Stimulated activated naive B cell treated with anti-CD40 and anti-IgM and Interleukin-4, amounts not matched to agents 10 μg/mL and 1 μg/mL and 100 μg/mL, for 72 hours (primary cell): ENCODE measurements at regions not wholly inside any gene's neighbourhood (a gene's known extent, or its start where the extent isn't known, plus 50 kb on each side); places are given as distances from the start of the nearest gene placed in this dataset.
"Not testable (repeated sequence)": the region's sequence is repeated elsewhere in the genome, so short reads cannot be mapped to it uniquely, and the experiment has no call there.

Experiments
- ATAC-seq, 2 donors: fragments of 150-1000 bp; cut with Tn5 transposase; replicated peaks; 2 replicates each; pipeline ENCODE4 v1.10.0; 2021; ENCODE audit warnings: moderate library complexity in 1 of 2
- DNase-seq: peaks from one replicate; pipeline ENCODE4 v3.0.0; 2021
- H3K27ac Mint-ChIP-seq: one replicate; pipeline ENCODE4 v1.8.0; 2022; ENCODE audit warnings: mild to moderate bottlenecking, mixed read lengths
- H3K27me3 Mint-ChIP-seq, 2 donors: one replicate each; pipeline ENCODE4 v1.8.0; 2022; ENCODE audit warnings: mixed read lengths in 2 of 2
- H3K36me3 Mint-ChIP-seq, 2 donors: one replicate each; pipeline ENCODE4 v1.8.0; 2022; ENCODE audit warnings: mixed read lengths in 2 of 2, mild to moderate bottlenecking in 1 of 2
- H3K4me1 Mint-ChIP-seq, 2 donors: one replicate each; pipeline ENCODE4 v1.8.0; 2022; ENCODE audit warnings: mixed read lengths in 2 of 2, mild to moderate bottlenecking in 1 of 2
- H3K4me3 Mint-ChIP-seq, 2 donors: one replicate each; pipeline ENCODE4 v1.8.0; 2022; ENCODE audit warnings: mild to moderate bottlenecking in 2 of 2, mixed read lengths in 2 of 2, moderate library complexity in 1 of 2
- H3K9me3 Mint-ChIP-seq, 2 donors: one replicate each; pipeline ENCODE4 v1.8.0; 2022; ENCODE audit warnings: mixed read lengths in 2 of 2, mild to moderate bottlenecking in 1 of 2

- H3K36me3 Mint-ChIP-seq = no peaks in the 10 kb centered on the region
- H3K27me3 Mint-ChIP-seq = no peaks in the 10 kb centered on the region
- H3K27ac Mint-ChIP-seq = no peak overlapping the region
- H3K4me1 Mint-ChIP-seq = no peaks in the 10 kb centered on the region
- no peak overlapping the region for H3K4me3 Mint-ChIP-seq
- ATAC-seq (no peak), DNase-seq (no peak)
- H3K9me3 Mint-ChIP-seq = peaks cover 0 to 4% of the 10 kb centered on the region in 2 donors
These were observed 457.3 kb upstream of the ISX start for GRCh38 chr22:34608540-34609115.

- Mint-ChIP-seq H3K27ac (no peak overlapping the region), H3K27me3 (peaks cover 0 to 2% of the 10 kb centered on the region in 2 donors), H3K36me3 (no peaks in the 10 kb centered on the region), H3K4me1 (no peaks in the 10 kb centered on the region), H3K9me3 (peaks cover 0 to 4% of the 10 kb centered on the region in 2 donors), H3K4me3 (no peak overlapping the region)
- ATAC-seq = no peak
- no peak for DNase-seq
These were observed 456.3 kb upstream of the ISX start for GRCh38 chr22:34609646-34610045.

- no peak for ATAC-seq
- no peaks in the 10 kb centered on the region for H3K27me3 Mint-ChIP-seq
- DNase-seq = no peak
- H3K36me3 Mint-ChIP-seq = no peaks in the 10 kb centered on the region
- no peaks in the 10 kb centered on the region for H3K4me1 Mint-ChIP-seq
- no peaks in the 10 kb centered on the region for H3K9me3 Mint-ChIP-seq
- H3K4me3 Mint-ChIP-seq = no peak overlapping the region
- H3K27ac Mint-ChIP-seq = no peak overlapping the region
These were observed 445.8 kb upstream of the ISX start for GRCh38 chr22:34620161-34620560.

- H3K4me1 Mint-ChIP-seq = no peaks in the 10 kb centered on the region
- H3K36me3 Mint-ChIP-seq = no peaks in the 10 kb centered on the region
- no peak for DNase-seq
- H3K27ac Mint-ChIP-seq = no peak overlapping the region
- no peak for ATAC-seq
- no peaks in the 10 kb centered on the region for H3K27me3 Mint-ChIP-seq
- no peaks in the 10 kb centered on the region for H3K9me3 Mint-ChIP-seq
- no peak overlapping the region for H3K4me3 Mint-ChIP-seq
These were observed 445.1 kb upstream of the ISX start for GRCh38 chr22:34620832-34621231.

- H3K27ac Mint-ChIP-seq = no peak overlapping the region
- H3K9me3 Mint-ChIP-seq = peaks cover 0 to 2% of the 10 kb centered on the region in 2 donors
- DNase-seq (no peak), ATAC-seq (no peak)
- no peak overlapping the region for H3K4me3 Mint-ChIP-seq
- no peaks in the 10 kb centered on the region for H3K36me3 Mint-ChIP-seq
- H3K4me1 Mint-ChIP-seq = no peaks in the 10 kb centered on the region
- no peaks in the 10 kb centered on the region for H3K27me3 Mint-ChIP-seq
These were observed 443.4 kb upstream of the ISX start for GRCh38 chr22:34622602-34623001.

GRCh38 chr22:34623580-34623979, 442.4 kb upstream of the ISX start:
- H3K4me1 Mint-ChIP-seq = no peaks in the 10 kb centered on the region
- no peak for DNase-seq
- H3K36me3 Mint-ChIP-seq = no peaks in the 10 kb centered on the region
- ATAC-seq = no peak
- no peak overlapping the region for H3K27ac Mint-ChIP-seq
- H3K4me3 Mint-ChIP-seq = no peak overlapping the region
- peaks cover 0 to 2% of the 10 kb centered on the region in 2 donors for H3K9me3 Mint-ChIP-seq
- H3K27me3 Mint-ChIP-seq = no peaks in the 10 kb centered on the region

GRCh38 chr22:34625892-34626291, 440.1 kb upstream of the ISX start:
- ATAC-seq, H3K27ac Mint-ChIP-seq, DNase-seq, H3K4me3 Mint-ChIP-seq, H3K9me3 Mint-ChIP-seq, H3K4me1 Mint-ChIP-seq, H3K27me3 Mint-ChIP-seq, H3K36me3 Mint-ChIP-seq: not testable (repeated sequence)

GRCh38 chr22:34638128-34638527, 427.8 kb upstream of the ISX start:
- no peaks in the 10 kb centered on the region for H3K9me3 Mint-ChIP-seq
- H3K36me3 Mint-ChIP-seq = no peaks in the 10 kb centered on the region
- H3K27me3 Mint-ChIP-seq = peaks cover 0 to 6% of the 10 kb centered on the region in 2 donors
- no peak overlapping the region for H3K27ac Mint-ChIP-seq
- no peak overlapping the region for H3K4me3 Mint-ChIP-seq
- ATAC-seq = no peak
- no peak for DNase-seq
- no peaks in the 10 kb centered on the region for H3K4me1 Mint-ChIP-seq

- DNase-seq (no peak), ATAC-seq (no peak)
- Mint-ChIP-seq H3K4me3 (no peak overlapping the region), H3K36me3 (no peaks in the 10 kb centered on the region), H3K27ac (no peak overlapping the region), H3K9me3 (no peaks in the 10 kb centered on the region), H3K27me3 (peaks cover 0 to 6% of the 10 kb centered on the region in 2 donors), H3K4me1 (no peaks in the 10 kb centered on the region)
These were observed 426.0 kb upstream of the ISX start for GRCh38 chr22:34639911-34640310.

- ATAC-seq = no peak
- H3K4me1 Mint-ChIP-seq = no peaks in the 10 kb centered on the region
- H3K36me3 Mint-ChIP-seq = no peaks in the 10 kb centered on the region
- no peaks in the 10 kb centered on the region for H3K27me3 Mint-ChIP-seq
- no peak overlapping the region for H3K4me3 Mint-ChIP-seq
- no peak overlapping the region for H3K27ac Mint-ChIP-seq
- H3K9me3 Mint-ChIP-seq = no peaks in the 10 kb centered on the region
- no peak for DNase-seq
These were observed 420.6 kb upstream of the ISX start for GRCh38 chr22:34645375-34645774.

GRCh38 chr22:34669001-34669400, 397.0 kb upstream of the ISX start:
- DNase-seq (no peak), ATAC-seq (no peak)
- peaks cover 0 to 8% of the 10 kb centered on the region in 2 donors for H3K27me3 Mint-ChIP-seq
- H3K36me3 Mint-ChIP-seq = no peaks in the 10 kb centered on the region
- no peak overlapping the region for H3K4me3 Mint-ChIP-seq
- no peaks in the 10 kb centered on the region for H3K4me1 Mint-ChIP-seq
- no peak overlapping the region for H3K27ac Mint-ChIP-seq
- peaks cover 3 to 4% of the 10 kb centered on the region in 2 donors for H3K9me3 Mint-ChIP-seq

- H3K36me3 Mint-ChIP-seq, ATAC-seq, H3K4me3 Mint-ChIP-seq, H3K27me3 Mint-ChIP-seq, H3K4me1 Mint-ChIP-seq, H3K27ac Mint-ChIP-seq, DNase-seq, H3K9me3 Mint-ChIP-seq: not testable (repeated sequence)
These were observed 382.9 kb upstream of the ISX start for GRCh38 chr22:34683031-34683430.

GRCh38 chr22:34684278-34684677, 381.7 kb upstream of the ISX start:
- not testable (repeated sequence) for H3K9me3 Mint-ChIP-seq, H3K4me1 Mint-ChIP-seq, H3K4me3 Mint-ChIP-seq, H3K27me3 Mint-ChIP-seq, H3K27ac Mint-ChIP-seq, H3K36me3 Mint-ChIP-seq, DNase-seq, ATAC-seq

GRCh38 chr22:34687116-34687515, 378.8 kb upstream of the ISX start:
- peaks cover 0 to 4% of the 10 kb centered on the region in 2 donors for H3K27me3 Mint-ChIP-seq
- DNase-seq (no peak), ATAC-seq (no peak)
- H3K9me3 Mint-ChIP-seq = no peaks in the 10 kb centered on the region
- H3K27ac Mint-ChIP-seq = no peak overlapping the region
- H3K4me1 Mint-ChIP-seq = no peaks in the 10 kb centered on the region
- H3K4me3 Mint-ChIP-seq = no peak overlapping the region
- H3K36me3 Mint-ChIP-seq = no peaks in the 10 kb centered on the region

GRCh38 chr22:34688825-34689224, 377.1 kb upstream of the ISX start:
- H3K9me3 Mint-ChIP-seq = no peaks in the 10 kb centered on the region
- no peaks in the 10 kb centered on the region for H3K36me3 Mint-ChIP-seq
- ATAC-seq (no peak), DNase-seq (no peak)
- H3K27me3 Mint-ChIP-seq = peaks cover 0 to 4% of the 10 kb centered on the region in 2 donors
- no peak overlapping the region for H3K4me3 Mint-ChIP-seq
- H3K27ac Mint-ChIP-seq = no peak overlapping the region
- no peaks in the 10 kb centered on the region for H3K4me1 Mint-ChIP-seq

GRCh38 chr22:34696557-34696956, 369.4 kb upstream of the ISX start:
- Mint-ChIP-seq H3K36me3 (no peaks in the 10 kb centered on the region), H3K4me3 (no peak overlapping the region), H3K9me3 (no peaks in the 10 kb centered on the region), H3K4me1 (no peaks in the 10 kb centered on the region), H3K27me3 (peaks cover 4 to 14% of the 10 kb centered on the region in 2 donors), H3K27ac (no peak overlapping the region)
- ATAC-seq (no peak), DNase-seq (no peak)
